ENCODE measurements at regions not wholly inside any gene's neighbourhood (a gene's known extent, or its start where the extent isn't known, plus 50 kb on each side); places are given as distances from the start of the nearest gene placed in this dataset.

DNA sequence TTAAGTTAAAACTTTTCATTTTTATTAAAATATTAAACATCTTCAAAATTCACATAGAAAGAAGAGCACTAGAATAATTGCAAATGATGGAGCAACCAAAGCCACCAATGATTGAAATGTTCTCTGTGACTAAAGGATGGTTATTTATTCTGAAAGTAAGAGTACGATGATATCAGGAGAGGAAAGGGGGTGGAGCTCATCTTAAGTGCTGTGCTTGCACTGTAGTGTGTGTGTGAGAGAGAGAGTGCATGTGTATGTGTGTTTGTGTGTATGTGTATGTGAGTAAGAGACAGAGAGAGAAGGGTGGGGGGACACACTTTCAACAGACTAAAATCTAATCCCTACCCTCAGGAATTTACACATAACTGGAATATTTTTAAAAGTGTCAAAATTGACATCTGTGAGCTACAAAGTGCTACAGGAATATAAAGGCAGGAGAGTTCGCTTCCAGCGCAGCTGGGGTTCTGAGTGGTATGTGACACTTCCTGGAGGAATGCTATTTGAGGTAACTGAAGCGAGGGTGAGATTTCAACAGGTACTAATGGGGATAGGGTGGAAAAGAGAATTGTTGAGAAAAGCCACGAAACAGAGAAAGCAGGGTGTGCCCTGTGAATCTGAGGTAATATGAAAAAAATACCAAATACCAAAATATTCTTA lies 57.2 kb upstream of the SMNDC1 start:
- Histone ChIP-seq H4K20me1 (no peaks in the 10 kb centered on the region), H3K9ac (no peak overlapping the region), H3K27ac (no peak overlapping the region), H3K9me3 (no peaks in the 10 kb centered on the region), H3K4me1 (peaks cover 17% of the 10 kb centered on the region), H3K4me3 (no peak overlapping the region), H3K4me2 (no peak overlapping the region), H3K27me3 (no peaks in the 10 kb centered on the region), H3K36me3 (no peaks in the 10 kb centered on the region)
- TF ChIP-seq Cebpa-rat (IDR thresholded peaks at IDR 0.05), result no peak

DNA sequence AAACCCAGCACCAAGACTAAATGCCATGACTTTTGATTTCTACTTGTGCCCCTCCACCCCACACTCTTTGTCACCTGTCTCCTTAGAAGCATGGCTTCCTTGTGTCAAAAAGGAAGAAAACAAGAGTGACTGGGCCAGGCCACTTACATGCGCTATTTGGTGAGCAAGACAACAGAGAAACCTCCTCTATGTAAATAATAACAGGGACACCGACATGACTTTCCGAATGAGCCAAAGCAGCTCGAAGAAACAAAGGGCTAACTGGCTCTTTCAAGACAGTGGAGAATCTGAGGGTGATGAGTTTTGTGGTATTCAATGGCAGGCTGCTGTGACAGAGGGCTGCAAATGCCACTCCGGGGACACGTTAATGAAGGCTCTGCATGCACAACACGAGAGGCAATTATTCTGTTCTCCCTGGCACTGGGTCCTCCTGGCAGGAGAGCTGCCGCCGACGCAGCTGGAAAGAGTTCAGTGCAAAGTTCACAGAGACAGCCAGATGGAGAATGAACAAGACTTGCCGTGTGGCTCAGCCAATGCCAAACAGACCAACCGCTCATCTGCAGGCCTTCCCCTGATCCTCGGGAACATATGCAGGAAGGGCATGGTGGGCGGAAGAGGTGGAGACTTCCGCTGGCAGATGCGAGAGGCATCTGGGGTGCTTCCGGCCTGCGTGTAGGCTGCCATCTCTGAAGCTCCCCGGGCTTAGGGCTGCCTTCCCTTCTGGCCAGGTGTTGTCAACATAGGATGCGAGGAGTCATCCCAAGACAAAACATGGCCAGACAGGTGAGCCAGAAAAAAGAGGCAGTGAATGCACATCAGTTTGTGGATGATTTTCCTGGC lies 59.1 kb upstream of the SMNDC1 start:
- Histone ChIP-seq H3K4me1 (peaks cover 10% of the 10 kb centered on the region), H3K4me3 (no peak overlapping the region), H3K36me3 (no peaks in the 10 kb centered on the region), H3K27me3 (no peaks in the 10 kb centered on the region), H3K27ac (no peak overlapping the region), H3K4me2 (no peak overlapping the region), H3K9me3 (no peaks in the 10 kb centered on the region), H4K20me1 (no peaks in the 10 kb centered on the region), H3K9ac (no peak overlapping the region)
- TF ChIP-seq Cebpa-rat (IDR thresholded peaks at IDR 0.05), result no peak

DNA sequence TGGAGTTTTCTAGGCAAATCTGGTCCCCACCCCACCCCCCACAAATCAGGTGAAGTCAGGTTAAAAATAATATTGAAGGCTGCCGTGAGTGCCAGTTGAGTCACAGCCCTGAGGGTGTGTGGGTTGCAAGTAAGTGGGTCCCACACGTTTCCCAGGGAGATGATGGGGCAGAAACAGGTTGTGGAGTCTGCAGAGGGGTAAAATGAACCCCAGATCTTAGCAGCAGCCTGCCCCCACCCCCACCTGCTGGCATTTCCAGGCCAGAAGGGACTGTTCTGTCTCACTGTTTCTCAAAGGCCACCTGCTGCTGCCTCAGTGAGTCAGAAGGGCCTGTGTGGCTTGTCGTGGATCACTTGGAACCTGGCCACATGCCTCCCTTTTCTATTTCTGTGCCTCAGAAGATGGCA lies 59.8 kb upstream of the SMNDC1 start:
- no peak overlapping the region for H3K4me2 ChIP-seq
- no peak for TF ChIP-seq Cebpa-rat (IDR thresholded peaks at IDR 0.05)
- H4K20me1 ChIP-seq, result no peaks in the 10 kb centered on the region
- no peak overlapping the region for H3K27ac ChIP-seq
- no peak overlapping the region for H3K9ac ChIP-seq
- H3K4me3 ChIP-seq, result no peak overlapping the region
- H3K9me3 ChIP-seq, result no peaks in the 10 kb centered on the region
- H3K4me1 ChIP-seq, result peaks cover 10% of the 10 kb centered on the region
- no peaks in the 10 kb centered on the region for H3K27me3 ChIP-seq
- no peaks in the 10 kb centered on the region for H3K36me3 ChIP-seq

DNA sequence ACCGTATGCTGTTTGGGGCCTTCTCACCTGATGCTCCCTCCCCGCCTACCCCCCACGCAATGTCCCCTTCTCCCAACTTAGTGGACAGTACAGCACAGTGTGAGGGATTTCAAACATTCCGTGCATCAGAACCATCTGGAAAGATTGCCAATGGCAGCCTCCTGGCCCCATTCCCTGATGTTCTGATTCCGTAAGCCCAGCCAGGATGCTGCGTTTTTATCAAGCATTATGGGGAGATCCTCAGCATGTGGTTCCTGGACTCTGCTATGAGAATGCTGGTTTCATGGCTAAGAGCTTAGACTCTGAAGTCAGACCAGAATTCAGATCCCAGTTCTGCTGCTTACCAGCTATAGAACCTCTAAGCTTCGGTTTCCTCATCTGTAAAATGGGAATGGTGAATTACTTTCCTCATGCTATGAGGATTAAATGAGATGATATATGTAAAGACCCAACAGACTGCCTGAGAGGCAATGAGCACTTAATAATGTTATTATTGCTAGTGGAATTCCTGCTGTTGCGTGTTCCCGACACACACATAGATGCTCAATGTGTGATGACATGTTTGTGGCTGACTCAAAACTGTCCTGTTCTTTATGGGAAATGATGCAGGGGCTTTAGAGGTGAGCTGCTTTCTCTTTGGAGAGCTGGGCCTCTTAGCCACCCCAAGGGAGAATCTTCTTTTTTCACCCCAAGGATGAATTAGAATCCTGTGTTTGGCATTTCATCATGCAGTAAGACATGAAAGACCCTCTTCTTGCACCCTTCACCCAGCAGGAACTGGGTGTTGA lies 60.8 kb upstream of the SMNDC1 start:
- no peak overlapping the region for H3K9ac ChIP-seq
- H3K36me3 ChIP-seq, result no peaks in the 10 kb centered on the region
- H3K27me3 ChIP-seq, result no peaks in the 10 kb centered on the region
- no peak overlapping the region for H3K27ac ChIP-seq
- H3K4me3 ChIP-seq, result no peak overlapping the region
- no peaks in the 10 kb centered on the region for H3K9me3 ChIP-seq
- H3K4me1 ChIP-seq, result peaks cover 10% of the 10 kb centered on the region
- no peak for TF ChIP-seq Cebpa-rat (IDR thresholded peaks at IDR 0.05)
- H4K20me1 ChIP-seq, result no peaks in the 10 kb centered on the region
- no peak overlapping the region for H3K4me2 ChIP-seq

DNA sequence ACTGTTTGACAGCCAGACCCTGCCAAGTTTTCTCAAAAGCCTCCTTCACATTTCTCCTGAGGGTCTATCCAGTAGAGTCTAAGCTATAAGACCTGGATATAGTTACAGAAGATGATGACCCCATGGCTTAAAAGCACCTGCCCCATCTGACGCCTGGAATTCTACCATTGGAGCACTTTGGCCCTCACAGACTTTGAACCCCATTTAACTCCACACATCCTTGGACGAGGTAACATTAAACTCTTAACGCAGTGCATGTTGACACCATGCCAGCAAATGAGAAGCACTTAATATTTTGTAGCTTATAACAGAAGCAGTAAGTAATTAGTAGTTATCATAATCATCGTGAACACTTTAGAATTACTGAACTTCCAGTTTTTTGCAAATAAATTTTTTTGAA lies 61.9 kb upstream of the SMNDC1 start:
- no peak for TF ChIP-seq Cebpa-rat (IDR thresholded peaks at IDR 0.05)
- Histone ChIP-seq H3K4me2 (no peak overlapping the region), H3K9me3 (no peaks in the 10 kb centered on the region), H3K4me1 (peaks cover 10% of the 10 kb centered on the region), H3K27me3 (no peaks in the 10 kb centered on the region), H3K27ac (no peak overlapping the region), H4K20me1 (no peaks in the 10 kb centered on the region), H3K36me3 (no peaks in the 10 kb centered on the region), H3K4me3 (no peak overlapping the region), H3K9ac (no peak overlapping the region)

DNA sequence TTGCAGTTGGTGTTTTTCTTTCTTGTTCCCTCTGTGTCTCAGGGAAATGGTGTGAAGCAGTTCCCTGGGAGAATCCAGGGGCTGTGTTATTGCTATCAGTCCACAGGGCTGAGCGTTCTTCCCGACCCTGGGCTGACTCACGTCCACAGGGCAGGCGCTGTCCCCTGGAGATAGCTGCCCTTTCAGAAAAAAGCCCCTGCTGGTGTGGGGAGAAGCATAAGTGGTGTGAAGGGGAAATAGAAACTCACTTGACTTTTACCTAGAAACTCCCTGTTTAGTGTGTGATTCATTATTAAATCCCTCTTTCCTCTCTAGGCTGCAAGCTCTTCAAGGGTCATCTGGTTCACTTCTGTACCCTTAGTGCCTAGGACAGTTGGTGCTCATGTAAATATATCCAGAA lies 63.3 kb upstream of the SMNDC1 start:
- Histone ChIP-seq H3K4me1 (peaks cover 10% of the 10 kb centered on the region), H3K4me3 (no peak overlapping the region), H3K36me3 (no peaks in the 10 kb centered on the region), H3K9me3 (no peaks in the 10 kb centered on the region), H3K27ac (no peak overlapping the region), H4K20me1 (no peaks in the 10 kb centered on the region), H3K27me3 (no peaks in the 10 kb centered on the region), H3K4me2 (no peak overlapping the region), H3K9ac (no peak overlapping the region)
- TF ChIP-seq Cebpa-rat (IDR thresholded peaks at IDR 0.05), result no peak

DNA sequence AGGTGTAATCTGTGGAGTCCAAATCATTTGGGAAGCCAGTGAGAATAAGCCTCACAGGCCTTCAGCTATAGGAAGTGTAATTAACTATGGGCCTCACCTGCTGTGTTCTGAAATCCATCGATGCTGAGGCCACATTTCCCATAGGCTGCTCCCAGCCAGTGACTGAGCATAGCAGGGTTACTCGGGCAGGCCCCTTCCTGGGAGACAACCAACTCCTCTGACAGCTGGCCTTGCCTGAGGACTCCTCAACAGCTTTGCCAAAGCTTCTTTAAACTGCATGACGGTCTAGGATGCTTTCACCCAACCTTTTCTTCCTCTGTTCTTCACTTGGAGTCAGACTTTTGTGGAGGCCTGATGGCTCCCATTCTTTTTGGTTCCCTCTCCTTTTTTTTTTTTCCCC lies 63.8 kb upstream of the SMNDC1 start:
- no peaks in the 10 kb centered on the region for H4K20me1 ChIP-seq
- no peak for TF ChIP-seq Cebpa-rat (IDR thresholded peaks at IDR 0.05)
- no peak overlapping the region for H3K4me3 ChIP-seq
- H3K27me3 ChIP-seq, result no peaks in the 10 kb centered on the region
- no peaks in the 10 kb centered on the region for H3K36me3 ChIP-seq
- H3K27ac ChIP-seq, result no peak overlapping the region
- peaks cover 10% of the 10 kb centered on the region for H3K4me1 ChIP-seq
- no peaks in the 10 kb centered on the region for H3K9me3 ChIP-seq
- H3K4me2 ChIP-seq, result no peak overlapping the region
- no peak overlapping the region for H3K9ac ChIP-seq

DNA sequence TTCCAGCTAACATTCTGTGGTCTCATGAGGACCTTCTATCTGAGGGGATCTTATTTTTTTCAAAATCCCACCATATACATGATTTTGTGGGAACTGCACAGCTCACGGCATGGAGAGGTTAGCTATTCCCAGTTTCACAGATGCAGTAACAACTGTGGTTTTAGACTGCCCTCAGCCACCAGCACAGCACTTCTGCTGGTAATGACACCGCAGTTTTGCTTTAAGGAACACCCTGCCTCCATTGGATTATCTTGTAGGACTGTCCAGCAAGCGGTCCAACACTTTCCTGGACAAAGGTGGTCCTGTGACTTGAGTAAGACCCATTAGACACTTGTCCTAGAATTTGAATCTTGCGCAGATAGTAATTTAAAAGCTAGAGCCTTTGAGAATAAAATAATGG lies 65.3 kb upstream of the SMNDC1 start:
- Histone ChIP-seq H3K27ac (no peak overlapping the region), H3K4me1 (peaks cover 10% of the 10 kb centered on the region), H3K27me3 (no peaks in the 10 kb centered on the region), H3K9me3 (no peaks in the 10 kb centered on the region), H4K20me1 (no peaks in the 10 kb centered on the region), H3K9ac (no peak overlapping the region), H3K4me3 (no peak overlapping the region), H3K36me3 (no peaks in the 10 kb centered on the region), H3K4me2 (no peak overlapping the region)
- no peak for TF ChIP-seq Cebpa-rat (IDR thresholded peaks at IDR 0.05)

DNA sequence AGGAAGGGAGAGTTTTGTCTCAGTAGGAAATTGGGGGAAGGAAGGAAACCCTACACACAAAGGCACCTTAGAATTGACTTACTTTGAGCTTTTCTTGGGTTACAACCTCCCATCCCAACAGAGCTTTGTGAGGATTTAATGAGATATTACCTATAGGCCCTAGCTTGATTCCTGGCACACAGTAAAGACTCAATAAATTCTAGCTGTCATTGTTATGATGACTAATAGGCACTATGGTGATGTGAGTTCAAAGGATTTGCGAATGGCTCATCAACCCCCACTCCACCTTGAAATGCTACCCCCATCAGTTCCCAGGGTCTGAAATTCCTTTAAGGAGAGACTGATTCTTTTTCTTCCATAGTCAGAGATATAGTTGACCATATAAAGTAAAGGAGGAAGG lies 67.9 kb upstream of the SMNDC1 start:
- no peaks in the 10 kb centered on the region for H4K20me1 ChIP-seq
- no peaks in the 10 kb centered on the region for H3K9me3 ChIP-seq
- H3K4me3 ChIP-seq, result no peak overlapping the region
- no peak overlapping the region for H3K9ac ChIP-seq
- no peak overlapping the region for H3K4me2 ChIP-seq
- no peaks in the 10 kb centered on the region for H3K27me3 ChIP-seq
- no peaks in the 10 kb centered on the region for H3K36me3 ChIP-seq
- H3K4me1 ChIP-seq, result peaks cover 5% of the 10 kb centered on the region
- no peak for TF ChIP-seq Cebpa-rat (IDR thresholded peaks at IDR 0.05)
- H3K27ac ChIP-seq, result no peak overlapping the region

DNA sequence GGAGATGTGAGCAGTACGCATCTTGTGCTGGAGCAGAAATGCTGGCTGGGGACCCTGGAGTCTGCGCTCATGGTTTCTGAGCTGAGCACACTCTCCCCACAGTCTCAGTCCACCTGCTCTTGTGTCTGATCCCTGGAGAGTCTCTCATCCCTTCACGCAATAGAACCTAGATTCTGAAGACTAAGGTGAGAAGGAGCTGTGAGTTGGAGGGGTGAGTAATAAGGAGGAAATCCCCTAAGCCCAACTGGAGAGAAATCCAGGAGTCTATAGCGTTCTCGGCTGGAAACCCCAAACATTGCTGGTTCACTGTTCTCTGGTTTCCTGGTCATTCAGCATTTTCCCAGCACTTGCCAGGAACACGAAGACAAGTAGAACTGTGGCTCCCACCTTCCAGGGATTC lies 68.3 kb upstream of the SMNDC1 start:
- H4K20me1 ChIP-seq, result no peaks in the 10 kb centered on the region
- TF ChIP-seq Cebpa-rat (IDR thresholded peaks at IDR 0.05), result no peak
- H3K4me3 ChIP-seq, result no peak overlapping the region
- no peak overlapping the region for H3K4me2 ChIP-seq
- no peaks in the 10 kb centered on the region for H3K27me3 ChIP-seq
- H3K9me3 ChIP-seq, result no peaks in the 10 kb centered on the region
- H3K27ac ChIP-seq, result no peak overlapping the region
- peaks cover under 1% of the 10 kb centered on the region for H3K4me1 ChIP-seq
- no peaks in the 10 kb centered on the region for H3K36me3 ChIP-seq
- no peak overlapping the region for H3K9ac ChIP-seq

Measured in BLaER1 (cell line).